ENCODE measurements at regions not wholly inside any gene's neighbourhood (a gene's known extent, or its start where the extent isn't known, plus 50 kb on each side); places are given as distances from the start of the nearest gene placed in this dataset.
A peak's percentile ranks its signal among the peaks of the same experiment; 100 is the strongest.

DNA sequence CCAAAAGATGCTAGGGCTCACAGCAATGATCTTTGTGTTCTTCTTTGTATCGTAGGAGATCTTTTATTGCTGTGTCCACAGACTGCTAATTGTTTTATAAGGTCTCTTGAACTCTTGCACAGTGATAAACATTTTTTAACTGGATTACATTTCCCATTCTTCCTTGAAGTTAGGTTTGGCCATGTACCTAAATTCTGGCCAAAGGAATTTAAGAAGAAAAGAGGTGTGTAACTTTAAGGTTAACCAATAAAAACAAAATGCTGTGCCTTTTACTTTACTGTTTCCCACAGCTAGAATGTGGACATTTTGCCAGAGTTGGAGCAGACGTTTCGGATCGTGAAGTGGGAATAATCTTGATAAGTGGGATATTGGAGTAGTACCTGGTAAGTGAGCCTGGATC lies 82.6 kb upstream of the GPC6 start:
- no peak for DNase-seq

DNA sequence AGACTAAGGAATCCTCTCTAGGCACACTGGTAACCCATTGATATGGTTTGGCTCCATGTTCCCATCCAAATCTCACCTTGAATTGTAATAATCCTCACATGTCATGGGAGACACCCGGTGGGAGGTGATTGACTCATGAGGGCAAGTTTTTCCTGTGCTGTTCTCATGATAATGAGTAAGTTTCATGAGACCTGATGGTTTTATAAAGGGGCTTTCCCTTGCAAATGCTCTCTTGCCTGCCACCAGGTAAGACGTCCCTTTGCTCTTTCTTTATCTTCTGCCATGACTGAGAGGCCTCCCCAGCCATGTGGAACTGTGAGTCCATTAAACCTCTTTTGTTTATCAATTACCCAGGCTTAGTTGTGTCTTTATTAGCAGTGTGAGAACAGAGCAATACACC lies 81.4 kb upstream of the GPC6 start:
- DNase-seq = no peak

- DNase-seq = peak; percentile 36
Observed at GRCh38 chr13:93146584-93147297, 79.9 kb upstream of the GPC6 start.

DNA sequence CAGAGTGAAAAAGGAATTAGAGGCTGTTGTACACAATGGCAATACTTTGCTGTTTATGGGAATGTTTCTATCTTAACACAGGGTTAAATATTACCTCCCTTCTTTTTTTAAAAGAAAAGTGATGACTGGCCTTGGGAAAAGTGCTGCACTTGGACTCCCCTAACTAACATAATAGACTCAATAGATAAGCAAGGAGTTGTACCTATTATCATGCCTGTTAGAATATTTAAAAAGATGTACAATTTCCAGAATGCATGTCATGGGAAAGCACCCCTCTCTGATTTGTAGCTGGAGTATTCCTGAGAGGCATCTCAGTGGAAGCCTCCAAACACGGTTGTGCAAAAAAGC lies 79.3 kb upstream of the GPC6 start:
- no peak for DNase-seq

DNA sequence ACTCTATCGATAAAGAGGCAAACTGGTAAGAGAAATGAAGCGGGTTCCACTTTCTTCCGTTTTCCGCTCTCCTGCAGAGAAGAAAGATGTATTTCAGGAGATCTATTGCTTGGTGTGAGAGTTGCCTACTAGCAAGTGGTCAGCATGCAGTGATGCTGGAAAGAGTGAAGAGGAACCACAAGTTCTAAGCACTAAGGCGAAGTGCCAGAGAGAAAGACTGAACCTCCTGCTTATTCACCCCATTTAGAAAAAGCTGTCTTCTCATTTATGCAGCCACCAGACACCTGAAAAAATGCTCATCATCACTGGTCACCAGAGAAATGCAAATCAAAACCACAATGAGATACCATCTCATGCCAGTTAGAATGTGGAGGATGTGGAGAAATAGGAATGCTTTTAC lies 78.7 kb upstream of the GPC6 start:
- no peak for DNase-seq

DNA sequence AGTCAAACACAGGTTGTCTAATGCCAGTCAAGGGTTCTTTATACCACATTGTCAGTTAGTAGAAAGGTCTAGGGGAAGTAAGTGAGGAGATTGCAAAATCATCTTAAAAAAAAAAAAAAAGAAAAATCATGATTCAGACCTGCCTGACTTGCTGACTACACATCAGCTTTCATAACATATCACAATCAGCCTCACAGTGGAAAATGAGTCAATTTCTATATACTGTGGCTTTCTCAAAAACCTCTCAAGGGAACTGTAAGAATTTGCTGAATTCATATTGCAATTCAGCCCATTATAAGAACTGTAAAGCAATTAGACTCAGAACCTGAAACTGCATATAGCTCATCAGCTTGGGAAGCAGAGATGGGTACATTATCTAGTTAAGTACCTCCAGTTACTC lies 75.3 kb upstream of the GPC6 start:
- DNase-seq = peak; percentile 46

GRCh38 chr13:93158565-93158964 lies 68.0 kb upstream of the GPC6 start:
- DNase-seq = no peak

GRCh38 chr13:93169980-93170379 lies 56.6 kb upstream of the GPC6 start:
- DNase-seq = peak; percentile 46

DNA sequence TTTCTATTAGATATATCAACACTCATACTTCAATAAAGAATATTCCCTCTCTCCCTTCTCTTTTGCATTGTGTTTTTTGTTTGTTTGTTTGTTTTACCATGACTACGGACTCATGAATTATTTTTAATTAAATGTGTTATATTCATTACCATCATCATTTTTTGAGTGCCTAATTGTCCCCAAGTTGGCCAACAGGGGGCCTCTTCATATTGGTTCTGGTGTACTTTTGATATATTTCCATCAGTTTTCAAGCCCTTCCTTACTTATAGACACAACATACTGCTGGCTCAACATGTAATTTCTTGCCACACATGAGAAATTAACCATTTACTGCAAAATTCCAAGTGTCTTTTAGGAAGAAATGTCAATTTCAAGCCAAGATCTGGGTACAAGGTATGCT lies 54.5 kb upstream of the GPC6 start:
- peak; percentile 4 for DNase-seq

- DNase-seq = no peak
Observed at GRCh38 chr13:93173654-93174053, 53.0 kb upstream of the GPC6 start.

- DNase-seq = no peak
Observed at GRCh38 chr13:93174260-93174659, 52.3 kb upstream of the GPC6 start.
